Motor neuron (in vitro differentiated cells): ENCODE measurements at regions not wholly inside any gene's neighbourhood (a gene's known extent, or its start where the extent isn't known, plus 50 kb on each side); places are given as distances from the start of the nearest gene placed in this dataset.
"Not testable (repeated sequence)": the region's sequence is repeated elsewhere in the genome, so short reads cannot be mapped to it uniquely, and the experiment has no call there.

ENCODE experiments used
- ATAC-seq, 8 experiments: fragments of 200-7000 bp; cut with Tn5 transposase; replicated peaks in 6 of 8; 2 replicates each; pipeline ENCODE4 v1.8.0; 2021; ENCODE audit warnings: mild to moderate bottlenecking in 8 of 8, moderate library complexity in 8 of 8
- H3K27ac ChIP-seq, 2 donors: fragments of 250-450 bp; sonication (Bioruptor Pico); 2 replicates each; pipeline ENCODE4 v1.9.0; 2021; ENCODE audit warnings: antibody characterized with exemption in 2 of 2, mild to moderate bottlenecking in 2 of 2, moderate library complexity in 1 of 2
- H3K4me1 ChIP-seq, 2 donors: fragments of 250-450 bp; sonication (Bioruptor Pico); replicated peaks in 1 of 2; 2 replicates each; pipeline ENCODE4 v1.6.1; 2021; ENCODE audit warnings: antibody characterized with exemption in 2 of 2, mild to moderate bottlenecking in 2 of 2, moderate library complexity in 1 of 2
- H3K4me3 ChIP-seq, 5 donors: fragments of 250-450 bp; sonication (Bioruptor Pico); 2 replicates each; pipeline ENCODE4 v1.9.0; 2021; ENCODE audit warnings: antibody characterized with exemption in 5 of 5, mild to moderate bottlenecking in 5 of 5, moderate library complexity in 4 of 5
- WGBS, 10 experiments: fragments of 450-650 bp; shearing (Covaris generic); methylation state at CpG; one replicate each; pipeline ENCODE4 v1.0.0; 2022; 5-methylcytosine and 5-hydroxymethylcytosine counted together
- in situ Hi-C, 9 experiments: fragments of 400-800 bp; cut with MboI; loops; one replicate each; pipeline ENCODE4 v1.15.0; 2021; ENCODE audit warnings: low sequenced_read_pairs in 9 of 9, low pct_unique_long_range_greater_than_20kb in 2 of 9; ENCODE audit not compliant: unreplicated experiment in 9 of 9

DNA sequence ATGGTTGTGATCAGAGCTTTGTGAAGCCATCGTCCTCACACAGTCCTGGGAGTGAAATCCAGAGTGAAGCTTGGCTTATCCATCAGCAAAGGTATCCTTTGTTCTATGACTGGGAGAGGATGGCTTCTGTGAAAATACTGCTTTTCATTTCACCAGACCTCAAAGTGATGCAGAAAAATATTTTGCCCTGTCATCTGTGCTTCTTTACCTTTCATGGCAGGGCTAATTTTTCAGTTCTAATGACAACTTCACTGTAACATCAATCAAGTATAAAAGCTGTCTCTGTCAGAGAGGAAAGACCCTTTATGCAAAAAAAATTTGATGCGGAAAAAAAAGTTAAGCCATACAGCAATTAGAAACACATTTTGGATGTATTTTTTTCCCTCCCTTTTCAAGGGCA lies 468.1 kb upstream of the ADARB2 start:
- H3K4me3 ChIP-seq, result no peak overlapping the region
- in situ Hi-C loops, result no loop called here
- H3K27ac ChIP-seq, result no peak overlapping the region

GRCh38 chr10:2202401-2202800 lies 465.1 kb upstream of the ADARB2 start:
- 10 to 52% (median 25%) methylated on average over 1 to 8 of the region's 8 CpGs for WGBS, 10 experiments
- Histone ChIP-seq H3K4me1 (peaks cover 0 to 24% of the 10 kb centered on the region in 2 donors), H3K4me3 (no peak overlapping the region), H3K27ac (no peak overlapping the region)
- in situ Hi-C loops, result no loop called here
- peak in 5 of 8 experiments; percentile 63 to 78 (median 70) for ATAC-seq

More for the DNA sequence above, 468.1 kb upstream of the ADARB2 start:
- 0 to 92% (median 39%) methylated on average over 1 to 2 of the region's 2 CpGs; no CpG with 5 or more reads in 2 of the 10 experiments for WGBS, 10 experiments
- peaks cover 5 to 33% of the 10 kb centered on the region in 2 donors for H3K4me1 ChIP-seq
- no peak for ATAC-seq

GRCh38 chr10:2201534-2202099 lies 464.3 kb upstream of the ADARB2 start:
- in situ Hi-C loops, result no loop called here
- no peak overlapping the region for H3K27ac ChIP-seq
- WGBS, 10 experiments, result 42 to 100% (median 88%) methylated on average over 1 to 6 of the region's 6 CpGs; no CpG with 5 or more reads in 3 of the 10 experiments
- H3K4me1 ChIP-seq, result peaks cover 0 to 24% of the 10 kb centered on the region in 2 donors
- ATAC-seq, result no peak
- no peak overlapping the region for H3K4me3 ChIP-seq

- in situ Hi-C loops, result no loop called here
- Histone ChIP-seq H3K27ac (no peak overlapping the region), H3K4me3 (no peak overlapping the region), H3K4me1 (peaks cover 0 to 6% of the 10 kb centered on the region in 2 donors)
- ATAC-seq, result no peak
These were observed 460.3 kb upstream of the ADARB2 start for GRCh38 chr10:2197663-2198062.

GRCh38 chr10:2196272-2196671 lies 458.9 kb upstream of the ADARB2 start:
- in situ Hi-C loops, result no loop called here
- Histone ChIP-seq H3K4me3 (no peak overlapping the region), H3K4me1 (no peaks in the 10 kb centered on the region), H3K27ac (no peak overlapping the region)
- WGBS, 10 experiments, result 17 to 100% (median 82%) methylated on average over 1 to 4 of the region's 4 CpGs; no CpG with 5 or more reads in 3 of the 10 experiments
- no peak for ATAC-seq

- WGBS, 10 experiments, result 0 to 100% (median 73%) methylated on average over 1 to 4 of the region's 4 CpGs; no CpG with 5 or more reads in 1 of the 10 experiments
- in situ Hi-C loops, result not testable (repeated sequence)
These were observed 452.0 kb upstream of the ADARB2 start for GRCh38 chr10:2189356-2189755.

GRCh38 chr10:2188371-2188770 lies 451.0 kb upstream of the ADARB2 start:
- no peak for ATAC-seq
- no peak overlapping the region for H3K4me3 ChIP-seq
- WGBS, 10 experiments, result 7 to 100% (median 84%) methylated on average over 1 to 4 of the region's 4 CpGs
- in situ Hi-C loops, result no loop called here
- no peaks in the 10 kb centered on the region for H3K4me1 ChIP-seq
- H3K27ac ChIP-seq, result no peak overlapping the region

More at GRCh38 chr10:2189356-2189755, 452.0 kb upstream of the ADARB2 start:
- H3K4me3 ChIP-seq, H3K27ac ChIP-seq, ATAC-seq, H3K4me1 ChIP-seq: not testable (repeated sequence)

DNA sequence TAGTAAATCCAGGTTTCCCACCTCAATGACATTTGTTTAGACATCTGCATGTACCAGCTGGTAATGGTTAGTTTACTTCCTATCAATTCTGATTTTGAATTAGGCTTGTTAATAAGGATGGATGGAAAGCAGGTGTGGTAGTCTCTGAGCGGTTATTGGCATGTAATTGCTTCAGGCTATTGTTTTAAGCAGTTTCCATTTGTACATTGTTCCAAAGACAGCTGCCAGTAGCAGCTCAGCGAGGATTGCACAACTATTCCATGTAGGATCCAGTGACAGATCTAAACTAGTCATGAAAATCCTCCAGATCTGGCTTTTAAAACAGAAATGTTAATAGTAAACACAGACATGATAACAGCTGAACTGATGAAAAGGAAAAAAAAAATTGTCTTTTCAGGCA lies 436.0 kb upstream of the ADARB2 start:
- no peak overlapping the region for H3K4me3 ChIP-seq
- H3K27ac ChIP-seq, result no peak overlapping the region
- ATAC-seq, result peak in 2 of 8 experiments; percentile 46 to 57
- in situ Hi-C loops, result no loop called here
- peaks cover 0 to 12% of the 10 kb centered on the region in 2 donors for H3K4me1 ChIP-seq
- WGBS, 10 experiments, result 0 to 100% (median 89%) methylated on average over 1 to 2 of the region's 2 CpGs; no CpG with 5 or more reads in 3 of the 10 experiments

DNA sequence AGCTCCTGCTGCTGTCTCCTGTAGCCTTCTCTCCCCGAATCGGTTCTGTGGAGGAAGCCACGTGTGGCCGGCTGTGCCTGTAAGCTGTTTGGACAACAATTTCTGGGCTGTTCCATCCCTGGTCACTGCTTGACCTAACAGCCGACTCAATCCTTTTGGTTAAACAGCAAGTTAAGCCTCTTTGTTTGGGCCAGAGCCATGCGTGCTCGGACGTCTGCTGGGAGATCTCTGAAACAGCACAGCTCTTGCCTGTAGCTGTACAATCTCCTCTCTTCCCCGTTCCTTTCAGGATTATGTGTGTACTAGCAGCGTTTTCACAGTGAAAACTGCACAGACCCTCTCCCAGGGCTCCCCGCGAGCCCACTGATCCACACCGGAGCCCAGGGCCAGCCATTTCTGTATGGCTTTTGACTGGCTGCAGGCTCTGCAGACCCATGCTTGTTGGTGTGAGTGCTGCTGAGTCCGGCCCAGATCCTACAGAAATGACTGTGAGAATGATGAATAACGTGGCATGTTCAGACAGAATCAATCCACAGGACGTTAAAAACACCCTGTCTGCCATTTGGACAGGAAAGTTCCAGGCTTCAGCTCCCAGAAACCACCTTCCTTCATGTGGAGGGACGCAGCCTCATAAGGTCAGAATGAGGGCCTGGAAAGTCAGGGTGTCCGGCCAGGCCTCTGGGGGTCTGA lies 428.6 kb upstream of the ADARB2 start:
- no peak overlapping the region for H3K27ac ChIP-seq
- in situ Hi-C loops, result no loop called here
- 16 to 91% (median 88%) methylated on average over 3 to 15 of the region's 18 CpGs; no CpG with 5 or more reads in 5 of the 10 experiments for WGBS, 10 experiments
- peak in 2 of 8 experiments; percentile 21 to 27 for ATAC-seq
- H3K4me3 ChIP-seq, result no peak overlapping the region
- H3K4me1 ChIP-seq, result peaks cover 0 to 5% of the 10 kb centered on the region in 2 donors

GRCh38 chr10:2150288-2150687 lies 413.0 kb upstream of the ADARB2 start:
- ATAC-seq, result no peak
- in situ Hi-C loops, result no loop called here
- Histone ChIP-seq H3K27ac (no peak overlapping the region), H3K4me3 (no peak overlapping the region), H3K4me1 (peaks cover 2% of the 10 kb centered on the region in 2 donors)
- 0 to 100% (median 49%) methylated on average over 1 to 3 of the region's 4 CpGs; no CpG with 5 or more reads in 2 of the 10 experiments for WGBS, 10 experiments

DNA sequence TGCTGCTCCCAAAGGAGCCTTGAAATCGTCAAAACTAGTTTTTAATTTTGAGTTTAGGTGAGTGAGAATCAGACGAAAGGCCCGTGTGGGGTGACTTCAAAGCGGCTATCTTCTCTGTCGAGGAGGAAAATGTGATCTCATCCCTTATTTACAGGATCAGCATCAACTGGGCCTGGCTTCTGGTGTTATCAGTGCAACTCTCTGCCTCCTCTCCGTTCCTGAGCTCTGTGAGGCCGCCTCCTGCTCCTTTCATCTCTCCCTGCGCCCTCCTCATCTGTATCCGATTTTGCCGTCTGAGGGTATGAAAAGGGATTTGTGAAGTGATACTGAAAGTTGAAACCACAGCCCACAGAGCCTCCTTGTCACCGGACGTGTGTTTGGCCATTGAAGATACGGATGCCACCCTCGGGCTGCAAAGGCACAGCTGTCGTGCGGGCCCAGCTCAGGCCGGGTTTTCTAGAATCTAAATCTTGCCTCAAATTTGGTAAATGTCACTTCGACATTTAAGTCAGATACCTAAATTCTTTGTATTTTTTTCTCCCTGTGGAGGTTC lies 408.7 kb upstream of the ADARB2 start:
- ATAC-seq, result no peak
- in situ Hi-C loops, result no loop called here
- peaks cover 3 to 12% of the 10 kb centered on the region in 2 donors for H3K4me1 ChIP-seq
- no peak overlapping the region for H3K27ac ChIP-seq
- 6 to 100% (median 86%) methylated on average over 6 to 13 of the region's 18 CpGs; no CpG with 5 or more reads in 4 of the 10 experiments for WGBS, 10 experiments
- no peak overlapping the region for H3K4me3 ChIP-seq

DNA sequence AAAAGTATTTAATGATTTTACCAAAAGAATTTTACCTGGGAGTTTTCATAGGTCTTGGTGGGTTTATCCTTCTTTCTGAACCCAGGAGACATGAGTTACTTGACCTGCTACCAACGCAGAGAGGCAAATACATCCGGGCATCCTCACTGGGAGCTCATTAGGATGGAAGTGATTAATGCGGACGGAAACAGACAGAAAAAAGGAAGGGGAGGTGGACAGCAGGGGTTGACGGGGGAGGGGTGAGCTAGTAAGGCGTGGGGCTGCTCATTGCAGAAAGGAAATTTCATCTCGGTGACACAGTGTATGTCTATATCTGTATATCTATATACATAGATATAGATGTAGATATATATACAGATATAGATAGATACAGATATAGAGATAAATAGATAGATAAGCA lies 408.2 kb upstream of the ADARB2 start:
- no peak overlapping the region for H3K27ac ChIP-seq
- peak in 2 of 8 experiments; percentile 25 to 30 for ATAC-seq
- in situ Hi-C loops, result no loop called here

DNA sequence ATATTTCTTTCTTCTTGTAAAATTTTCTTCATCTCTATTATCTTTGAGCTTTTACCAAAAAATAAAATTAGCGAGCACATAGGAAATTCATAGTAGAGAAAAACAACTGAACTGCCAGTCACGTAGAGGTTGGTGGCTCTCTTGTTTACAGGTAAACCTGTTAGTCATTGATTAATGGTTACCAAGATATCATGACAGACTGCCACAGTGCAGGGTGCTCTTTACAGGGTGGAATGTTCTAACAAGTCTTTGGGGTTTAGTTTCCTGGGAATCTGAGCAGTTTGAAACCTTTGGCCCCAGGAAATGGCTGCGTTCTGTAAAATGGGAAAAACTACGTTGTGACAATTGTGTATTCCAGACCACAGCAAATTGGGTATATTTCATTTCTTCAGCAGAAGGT lies 407.3 kb upstream of the ADARB2 start:
- H3K4me3 ChIP-seq, result no peak overlapping the region
- WGBS, 10 experiments, result 0 to 97% (median 69%) methylated on average over 1 to 4 of the region's 4 CpGs
- H3K4me1 ChIP-seq, result peaks cover 3 to 12% of the 10 kb centered on the region in 2 donors
- no peak for ATAC-seq
- no peak overlapping the region for H3K27ac ChIP-seq
- in situ Hi-C loops, result no loop called here

More for the DNA sequence above, 408.2 kb upstream of the ADARB2 start:
- Histone ChIP-seq H3K4me1 (peaks cover 3 to 12% of the 10 kb centered on the region in 2 donors), H3K4me3 (no peak overlapping the region)
- 7 to 80% (median 64%) methylated on average over 1 to 3 of the region's 7 CpGs; no CpG with 5 or more reads in 6 of the 10 experiments for WGBS, 10 experiments
